ENCODE measurements at regions not wholly inside any gene's neighbourhood (a gene's known extent, or its start where the extent isn't known, plus 50 kb on each side); places are given as distances from the start of the nearest gene placed in this dataset.

GRCh38 chr7:52362521-52362920 lies 672.9 kb upstream of the POM121L12 start:
- H3K4me1 Mint-ChIP-seq (ENCODE audit: low read depth, unreplicated experiment), result no peaks in the 10 kb centered on the region
- Histone ChIP-seq H3K4me3 (ENCODE audit: insufficient read depth, low read depth, low read length) (no peak overlapping the region), H3K9me3 (ENCODE audit: insufficient read depth, low read depth, low read length) (no peaks in the 10 kb centered on the region), H2AFZ (ENCODE audit: low read depth, low read length) (no peak overlapping the region), H3K27ac (ENCODE audit: low read depth, low read length) (no peak overlapping the region), H4K20me1 (ENCODE audit: insufficient read depth, low read length) (no peaks in the 10 kb centered on the region), H3K4me1 (ENCODE audit: insufficient read depth, low read length) (no peaks in the 10 kb centered on the region), H3K27me3 (ENCODE audit: insufficient read depth, low read length) (no peaks in the 10 kb centered on the region), H3K4me2 (ENCODE audit: low read length) (no peak overlapping the region), H3K36me3 (ENCODE audit: insufficient read depth, low read length) (no peaks in the 10 kb centered on the region), H3K79me2 (ENCODE audit: insufficient read depth, low read length) (no peaks in the 10 kb centered on the region), H3K9ac (ENCODE audit: low read length) (no peak overlapping the region)
- no peak overlapping the region for H3K4me3 Mint-ChIP-seq (ENCODE audit: unreplicated experiment)
- H3K27me3 Mint-ChIP-seq (ENCODE audit: low read depth, unreplicated experiment), result no peaks in the 10 kb centered on the region
- H3K36me3 Mint-ChIP-seq (ENCODE audit: low read depth, unreplicated experiment), result no peaks in the 10 kb centered on the region
- TF ChIP-seq EZH2 (IDR thresholded peaks at IDR 0.05; ENCODE audit: insufficient read depth, low read length) (no peak), CTCF (IDR thresholded peaks at IDR 0.05; ENCODE audit: insufficient read depth, low read depth, low read length) (no peak)
- peaks cover 1% of the 10 kb centered on the region for H3K9me3 Mint-ChIP-seq (ENCODE audit: unreplicated experiment)
- no peak overlapping the region for H3K27ac Mint-ChIP-seq (ENCODE audit: unreplicated experiment)
- DNase-seq (ENCODE audit: low read depth) (no peak), FAIRE-seq (no peak)

- Histone ChIP-seq H3K27me3 (ENCODE audit: insufficient read depth, low read length) (no peaks in the 10 kb centered on the region), H3K4me3 (ENCODE audit: insufficient read depth, low read depth, low read length) (no peak overlapping the region), H3K4me1 (ENCODE audit: insufficient read depth, low read length) (no peaks in the 10 kb centered on the region), H2AFZ (ENCODE audit: low read depth, low read length) (no peak overlapping the region), H3K27ac (ENCODE audit: low read depth, low read length) (no peak overlapping the region), H3K36me3 (ENCODE audit: insufficient read depth, low read length) (no peaks in the 10 kb centered on the region), H3K4me2 (ENCODE audit: low read length) (no peak overlapping the region), H4K20me1 (ENCODE audit: insufficient read depth, low read length) (no peaks in the 10 kb centered on the region), H3K9ac (ENCODE audit: low read length) (no peak overlapping the region), H3K9me3 (ENCODE audit: insufficient read depth, low read depth, low read length) (no peaks in the 10 kb centered on the region), H3K79me2 (ENCODE audit: insufficient read depth, low read length) (no peaks in the 10 kb centered on the region)
- H3K9me3 Mint-ChIP-seq (ENCODE audit: unreplicated experiment), result peaks cover 1% of the 10 kb centered on the region
- H3K36me3 Mint-ChIP-seq (ENCODE audit: low read depth, unreplicated experiment), result no peaks in the 10 kb centered on the region
- H3K4me3 Mint-ChIP-seq (ENCODE audit: unreplicated experiment), result no peak overlapping the region
- FAIRE-seq, result no peak
- no peak for DNase-seq (ENCODE audit: low read depth)
- H3K4me1 Mint-ChIP-seq (ENCODE audit: low read depth, unreplicated experiment), result no peaks in the 10 kb centered on the region
- H3K27me3 Mint-ChIP-seq (ENCODE audit: low read depth, unreplicated experiment), result no peaks in the 10 kb centered on the region
- TF ChIP-seq EZH2 (IDR thresholded peaks at IDR 0.05; ENCODE audit: insufficient read depth, low read length) (no peak), CTCF (IDR thresholded peaks at IDR 0.05; ENCODE audit: insufficient read depth, low read depth, low read length) (no peak)
- no peak overlapping the region for H3K27ac Mint-ChIP-seq (ENCODE audit: unreplicated experiment)
These were observed 674.9 kb upstream of the POM121L12 start for GRCh38 chr7:52360541-52360940.

- Histone ChIP-seq H3K4me1 (ENCODE audit: insufficient read depth, low read length) (no peaks in the 10 kb centered on the region), H3K36me3 (ENCODE audit: insufficient read depth, low read length) (no peaks in the 10 kb centered on the region), H4K20me1 (ENCODE audit: insufficient read depth, low read length) (no peaks in the 10 kb centered on the region), H3K27me3 (ENCODE audit: insufficient read depth, low read length) (no peaks in the 10 kb centered on the region), H3K27ac (ENCODE audit: low read depth, low read length) (no peak overlapping the region), H3K9ac (ENCODE audit: low read length) (no peak overlapping the region), H3K9me3 (ENCODE audit: insufficient read depth, low read depth, low read length) (no peaks in the 10 kb centered on the region), H3K4me2 (ENCODE audit: low read length) (no peak overlapping the region), H3K79me2 (ENCODE audit: insufficient read depth, low read length) (no peaks in the 10 kb centered on the region), H2AFZ (ENCODE audit: low read depth, low read length) (no peak overlapping the region), H3K4me3 (ENCODE audit: insufficient read depth, low read depth, low read length) (no peak overlapping the region)
- H3K27me3 Mint-ChIP-seq (ENCODE audit: low read depth, unreplicated experiment), result no peaks in the 10 kb centered on the region
- H3K9me3 Mint-ChIP-seq (ENCODE audit: unreplicated experiment), result no peaks in the 10 kb centered on the region
- TF ChIP-seq EZH2 (IDR thresholded peaks at IDR 0.05; ENCODE audit: insufficient read depth, low read length), result no peak
- TF ChIP-seq CTCF (IDR thresholded peaks at IDR 0.05; ENCODE audit: insufficient read depth, low read depth, low read length), result no peak
- H3K4me1 Mint-ChIP-seq (ENCODE audit: low read depth, unreplicated experiment), result no peaks in the 10 kb centered on the region
- no peak overlapping the region for H3K27ac Mint-ChIP-seq (ENCODE audit: unreplicated experiment)
- no peak for DNase-seq (ENCODE audit: low read depth)
- H3K36me3 Mint-ChIP-seq (ENCODE audit: low read depth, unreplicated experiment), result no peaks in the 10 kb centered on the region
- no peak for FAIRE-seq
- H3K4me3 Mint-ChIP-seq (ENCODE audit: unreplicated experiment), result no peak overlapping the region
These were observed 680.4 kb upstream of the POM121L12 start for GRCh38 chr7:52355053-52355452.

Data from astrocyte (in vitro differentiated cells and primary cell).